ENCODE measurements at regions not wholly inside any gene's neighbourhood (a gene's known extent, or its start where the extent isn't known, plus 50 kb on each side); places are given as distances from the start of the nearest gene placed in this dataset.
A peak's percentile ranks its signal among the peaks of the same experiment; 100 is the strongest.

GRCh38 chr6:12383448-12383847, 93.3 kb downstream of the EDN1 start:
- no peak for DNase-seq (ENCODE audit: low spot score)

GRCh38 chr6:12384357-12384912, 94.3 kb downstream of the EDN1 start:
- no peak for DNase-seq (ENCODE audit: low spot score)

- DNase-seq (ENCODE audit: low spot score): no peak
These were observed 95.2 kb downstream of the EDN1 start for GRCh38 chr6:12385316-12385715.

GRCh38 chr6:12386816-12387215, 96.7 kb downstream of the EDN1 start:
- no peak for DNase-seq (ENCODE audit: low spot score)

- no peak for DNase-seq (ENCODE audit: low spot score)
These were observed 101.3 kb downstream of the EDN1 start for GRCh38 chr6:12391472-12391871.

- DNase-seq (ENCODE audit: low spot score): no peak
These were observed 102.3 kb downstream of the EDN1 start for GRCh38 chr6:12392490-12392889.

GRCh38 chr6:12393100-12393499, 102.9 kb downstream of the EDN1 start:
- no peak for DNase-seq (ENCODE audit: low spot score)

- DNase-seq (ENCODE audit: low spot score): no peak
These were observed 104.0 kb downstream of the EDN1 start for GRCh38 chr6:12394170-12394569.

GRCh38 chr6:12395898-12396297, 105.7 kb downstream of the EDN1 start:
- peak; percentile 64 for DNase-seq (ENCODE audit: low spot score)

GRCh38 chr6:12401200-12401599, 111.0 kb downstream of the EDN1 start:
- no peak for DNase-seq (ENCODE audit: low spot score)

GRCh38 chr6:12403201-12403826, 113.2 kb downstream of the EDN1 start:
- peak; percentile 76 for DNase-seq (ENCODE audit: low spot score)

GRCh38 chr6:12403947-12404647, 113.9 kb downstream of the EDN1 start:
- DNase-seq (ENCODE audit: low spot score): peak; percentile 44

GRCh38 chr6:12404651-12405050, 114.5 kb downstream of the EDN1 start:
- no peak for DNase-seq (ENCODE audit: low spot score)

- no peak for DNase-seq (ENCODE audit: low spot score)
These were observed 118.6 kb downstream of the EDN1 start for GRCh38 chr6:12408752-12409151.

GRCh38 chr6:12410946-12411345, 120.8 kb downstream of the EDN1 start:
- no peak for DNase-seq (ENCODE audit: low spot score)

GRCh38 chr6:12414096-12414675, 124.0 kb downstream of the EDN1 start:
- DNase-seq (ENCODE audit: low spot score): no peak

GRCh38 chr6:12415980-12416598, 125.9 kb downstream of the EDN1 start:
- no peak for DNase-seq (ENCODE audit: low spot score)

GRCh38 chr6:12417191-12417590, 127.0 kb downstream of the EDN1 start:
- no peak for DNase-seq (ENCODE audit: low spot score)

- DNase-seq (ENCODE audit: low spot score): no peak
These were observed 128.8 kb downstream of the EDN1 start for GRCh38 chr6:12418946-12419345.

- no peak for DNase-seq (ENCODE audit: low spot score)
These were observed 129.6 kb downstream of the EDN1 start for GRCh38 chr6:12419631-12420272.

- no peak for DNase-seq (ENCODE audit: low spot score)
These were observed 130.5 kb downstream of the EDN1 start for GRCh38 chr6:12420626-12421025.

- DNase-seq (ENCODE audit: low spot score): no peak
These were observed 131.4 kb downstream of the EDN1 start for GRCh38 chr6:12421596-12421995.
